Activated naive CD4-positive, alpha-beta T cell treated with anti-CD3 and anti-CD28 coated beads, Interleukin-2, amount 50 U/mL, for 72 hours (primary cell): ENCODE measurements at regions not wholly inside any gene's neighbourhood (a gene's known extent, or its start where the extent isn't known, plus 50 kb on each side); places are given as distances from the start of the nearest gene placed in this dataset.
"Not testable (repeated sequence)": the region's sequence is repeated elsewhere in the genome, so short reads cannot be mapped to it uniquely, and the experiment has no call there.

ENCODE experiments used
- ATAC-seq, 2 donors: fragments of 150-1000 bp; cut with Tn5 transposase; 2 replicates each; pipeline ENCODE4 v1.10.0; 2021; ENCODE audit warnings: mild to moderate bottlenecking in 2 of 2, moderate library complexity in 2 of 2
- DNase-seq, 2 donors: peaks; one replicate each; pipeline ENCODE4 v3.0.0; 2021 to 2022; ENCODE audit warnings: low spot score in 2 of 2
- H3K27ac Mint-ChIP-seq, 2 donors: one replicate each; pipeline ENCODE4 v1.8.0; 2022; ENCODE audit warnings: mild to moderate bottlenecking in 2 of 2, mixed read lengths in 2 of 2
- H3K36me3 Mint-ChIP-seq, 2 donors: one replicate each; pipeline ENCODE4 v1.8.0; 2022; ENCODE audit warnings: mixed read lengths in 2 of 2
- H3K9me3 Mint-ChIP-seq, 2 donors: one replicate each; pipeline ENCODE4 v1.8.0; 2022; ENCODE audit warnings: mixed read lengths in 2 of 2

GRCh38 chr5:18465833-18466681 is 831.8 kb downstream of the TAF11L14 start:
- peak in 1 of 2 donors; percentile 41 for ATAC-seq

GRCh38 chr5:18466731-18467130 is 832.5 kb downstream of the TAF11L14 start:
- Mint-ChIP-seq H3K36me3 (no peaks in the 10 kb centered on the region), H3K27ac (no peak overlapping the region), H3K9me3 (peaks cover 0 to 3% of the 10 kb centered on the region in 2 donors)
- DNase-seq: no peak
- no peak for ATAC-seq

More at GRCh38 chr5:18465833-18466681, 831.8 kb downstream of the TAF11L14 start:
- Mint-ChIP-seq H3K36me3 (no peaks in the 10 kb centered on the region), H3K9me3 (no peaks in the 10 kb centered on the region), H3K27ac (no peak overlapping the region)
- peak in 1 of 2 donors; percentile 55 for DNase-seq

GRCh38 chr5:18471791-18472190 is 837.5 kb downstream of the TAF11L14 start:
- not testable (repeated sequence) for DNase-seq, H3K9me3 Mint-ChIP-seq, ATAC-seq, H3K36me3 Mint-ChIP-seq, H3K27ac Mint-ChIP-seq

- peaks cover 0 to 12% of the 10 kb centered on the region in 2 donors for H3K9me3 Mint-ChIP-seq
- DNase-seq (no peak), ATAC-seq (no peak)
- H3K27ac Mint-ChIP-seq: no peak overlapping the region
- H3K36me3 Mint-ChIP-seq: no peaks in the 10 kb centered on the region
Measured at GRCh38 chr5:18483451-18483850, 849.2 kb downstream of the TAF11L14 start.

GRCh38 chr5:18487928-18488480 is 853.7 kb downstream of the TAF11L14 start:
- no peak for ATAC-seq
- no peaks in the 10 kb centered on the region for H3K36me3 Mint-ChIP-seq
- no peak for DNase-seq
- H3K27ac Mint-ChIP-seq: no peak overlapping the region
- peaks cover 10 to 19% of the 10 kb centered on the region in 2 donors for H3K9me3 Mint-ChIP-seq

GRCh38 chr5:18489703-18490102 is 855.4 kb downstream of the TAF11L14 start:
- H3K9me3 Mint-ChIP-seq: peaks cover 10 to 11% of the 10 kb centered on the region in 2 donors
- ATAC-seq (no peak), DNase-seq (no peak)
- H3K27ac Mint-ChIP-seq: no peak overlapping the region
- no peaks in the 10 kb centered on the region for H3K36me3 Mint-ChIP-seq

GRCh38 chr5:18491349-18491748 is 857.1 kb downstream of the TAF11L14 start:
- H3K27ac Mint-ChIP-seq: no peak overlapping the region
- H3K36me3 Mint-ChIP-seq: no peaks in the 10 kb centered on the region
- DNase-seq: no peak
- ATAC-seq: no peak
- peaks cover 15 to 17% of the 10 kb centered on the region in 2 donors for H3K9me3 Mint-ChIP-seq

- Mint-ChIP-seq H3K27ac (no peak overlapping the region), H3K36me3 (no peaks in the 10 kb centered on the region), H3K9me3 (peaks cover 16% of the 10 kb centered on the region in 2 donors)
- ATAC-seq: no peak
- DNase-seq: no peak
Measured at GRCh38 chr5:18495157-18495556, 860.9 kb downstream of the TAF11L14 start.

GRCh38 chr5:18496041-18496440 is 861.8 kb downstream of the TAF11L14 start:
- Mint-ChIP-seq H3K27ac (no peak overlapping the region), H3K36me3 (no peaks in the 10 kb centered on the region), H3K9me3 (peaks cover 11% of the 10 kb centered on the region in 2 donors)
- ATAC-seq (no peak), DNase-seq (no peak)

GRCh38 chr5:18497089-18497488 is 862.8 kb downstream of the TAF11L14 start:
- ATAC-seq (no peak), DNase-seq (no peak)
- Mint-ChIP-seq H3K36me3 (no peaks in the 10 kb centered on the region), H3K9me3 (peaks cover 8% of the 10 kb centered on the region in 2 donors), H3K27ac (no peak overlapping the region)

GRCh38 chr5:18503797-18504328 is 869.6 kb downstream of the TAF11L14 start:
- ATAC-seq (no peak), DNase-seq (no peak)
- Mint-ChIP-seq H3K36me3 (peaks cover 0 to 2% of the 10 kb centered on the region in 2 donors), H3K9me3 (peaks cover 11 to 15% of the 10 kb centered on the region in 2 donors), H3K27ac (no peak overlapping the region)

GRCh38 chr5:18507114-18507513 is 872.9 kb downstream of the TAF11L14 start:
- DNase-seq (no peak), ATAC-seq (no peak)
- peaks cover 0 to 4% of the 10 kb centered on the region in 2 donors for H3K36me3 Mint-ChIP-seq
- H3K27ac Mint-ChIP-seq: no peak overlapping the region
- peaks cover 14 to 18% of the 10 kb centered on the region in 2 donors for H3K9me3 Mint-ChIP-seq

- Mint-ChIP-seq H3K9me3 (peaks cover 18 to 27% of the 10 kb centered on the region in 2 donors), H3K27ac (no peak overlapping the region), H3K36me3 (no peaks in the 10 kb centered on the region)
- DNase-seq: no peak
- ATAC-seq: no peak
Measured at GRCh38 chr5:18517641-18518380, 883.6 kb downstream of the TAF11L14 start.

- H3K36me3 Mint-ChIP-seq: no peaks in the 10 kb centered on the region
Measured at GRCh38 chr5:18523380-18523779, 889.1 kb downstream of the TAF11L14 start.

GRCh38 chr5:18526792-18527405 is 892.6 kb downstream of the TAF11L14 start:
- no peaks in the 10 kb centered on the region for H3K36me3 Mint-ChIP-seq
- DNase-seq: no peak
- H3K9me3 Mint-ChIP-seq: no peaks in the 10 kb centered on the region
- ATAC-seq: no peak
- no peak overlapping the region for H3K27ac Mint-ChIP-seq

More at GRCh38 chr5:18523380-18523779, 889.1 kb downstream of the TAF11L14 start:
- Mint-ChIP-seq H3K9me3 (peaks cover 13 to 14% of the 10 kb centered on the region in 2 donors), H3K27ac (no peak overlapping the region)
- ATAC-seq (no peak), DNase-seq (no peak)

- ATAC-seq (no peak), DNase-seq (no peak)
- H3K9me3 Mint-ChIP-seq: peaks cover 11 to 15% of the 10 kb centered on the region in 2 donors
- no peaks in the 10 kb centered on the region for H3K36me3 Mint-ChIP-seq
- H3K27ac Mint-ChIP-seq: no peak overlapping the region
Measured at GRCh38 chr5:18533137-18533536, 898.9 kb downstream of the TAF11L14 start.
